IMR-90 (cell line): ENCODE measurements at regions not wholly inside any gene's neighbourhood (a gene's known extent, or its start where the extent isn't known, plus 50 kb on each side); places are given as distances from the start of the nearest gene placed in this dataset.

ENCODE experiments used
- ATAC-seq: fragments of 200-7000 bp; cut with Tn5 transposase; 2 replicates; pipeline ENCODE4 v1.9.1; 2020; ENCODE audit warnings: low read depth, mild to moderate bottlenecking, moderate library complexity
- BruUV-seq: library from RNA; stranded (reverse); fragments of 400-500 nt; replicated peaks from 2 replicates; lab custom pipeline; 2021; lab: Mats Ljungman, UMichigan
- CTCF ChIA-PET: fragments of 300-600 bp; formaldehyde crosslinking; extraction: SDS; loops from one replicate; lab custom pipeline; 2021; ENCODE audit warnings: antibody characterized with exemption; lab: Yijun Ruan, JAX
- POLR2A ChIA-PET: fragments of 300-600 bp; sonication (Branson Sonifier 250); formaldehyde crosslinking; loops from one replicate; lab custom pipeline; 2022; ENCODE audit warnings: antibody characterized with exemption; ENCODE audit not compliant: unreplicated experiment; lab: Charles Lee
- DNase-seq: peaks from one replicate; pipeline ENCODE4 v3.0.0; 2013
- H2AFZ ChIP-seq: replicated peaks from 2 replicates; pipeline ENCODE3; 2013; ENCODE audit warnings: low read length, mild to moderate bottlenecking; ENCODE audit not compliant: poor library complexity
- H2AK5ac ChIP-seq: 2 replicates; pipeline ENCODE4 v1.6.1; 2013; ENCODE audit warnings: low read depth, low read length, inconsistent platforms
- H2AK9ac ChIP-seq: replicated peaks from 2 replicates; pipeline ENCODE3; 2013; ENCODE audit warnings: mild to moderate bottlenecking, low read depth, low read length, moderate library complexity; ENCODE audit not compliant: poor library complexity
- H2BK120ac ChIP-seq: 2 replicates; pipeline ENCODE4 v1.6.1; 2013; ENCODE audit warnings: low read depth, low read length, inconsistent platforms
- H2BK15ac ChIP-seq: 3 replicates; pipeline ENCODE4 v1.6.1; 2013; ENCODE audit warnings: low read depth, low read length, inconsistent platforms
- H2BK20ac ChIP-seq: 2 replicates; pipeline ENCODE4 v1.6.1; 2013; ENCODE audit warnings: low read depth, mild to moderate bottlenecking, inconsistent platforms, low read length, moderate library complexity
- H2BK5ac ChIP-seq: 2 replicates; pipeline ENCODE4 v1.6.1; 2013; ENCODE audit warnings: mild to moderate bottlenecking, low read depth, low read length, inconsistent platforms; ENCODE audit not compliant: poor library complexity, severe bottlenecking
- H3K14ac ChIP-seq: replicated peaks from 2 replicates; pipeline ENCODE4 v1.6.1; 2013; ENCODE audit warnings: low read depth, low read length, inconsistent platforms
- H3K18ac ChIP-seq: 2 replicates; pipeline ENCODE4 v1.6.1; 2013; ENCODE audit warnings: low read depth, low read length, control low read depth
- H3K23ac ChIP-seq: 2 replicates; pipeline ENCODE4 v1.6.1; 2013; ENCODE audit warnings: low read depth, low read length, inconsistent platforms
- H3K27ac ChIP-seq: 2 replicates; pipeline ENCODE4 v1.5.1; 2013; ENCODE audit warnings: mild to moderate bottlenecking, control low read depth, low read length; ENCODE audit not compliant: insufficient read depth
- H3K27me3 ChIP-seq: 2 replicates; pipeline ENCODE4 v1.6.1; 2013; ENCODE audit warnings: low read length; ENCODE audit not compliant: control insufficient read depth, insufficient read depth
- H3K36me3 ChIP-seq: 2 replicates; pipeline ENCODE4 v1.6.1; 2013; ENCODE audit warnings: low read length, mixed read lengths; ENCODE audit not compliant: control insufficient read depth, insufficient read depth
- H3K4ac ChIP-seq: 2 replicates; pipeline ENCODE4 v1.6.1; 2013; ENCODE audit warnings: low read depth, low read length, inconsistent platforms
- H3K4me1 ChIP-seq: 2 replicates; pipeline ENCODE4 v1.6.1; 2013; ENCODE audit warnings: low read length, mixed read lengths; ENCODE audit not compliant: control insufficient read depth, insufficient read depth
- H3K4me2 ChIP-seq: 2 replicates; pipeline ENCODE4 v1.6.1; 2013; ENCODE audit warnings: low read depth, mild to moderate bottlenecking, control low read depth, low read length, moderate library complexity
- H3K4me3 ChIP-seq: 2 replicates; pipeline ENCODE4 v1.5.1; 2013; ENCODE audit warnings: low read depth, mild to moderate bottlenecking, control low read depth, low read length, moderate library complexity; ENCODE audit not compliant: insufficient read depth
- H3K56ac ChIP-seq: 2 replicates; pipeline ENCODE4 v1.6.1; 2013; ENCODE audit warnings: low read length, inconsistent platforms; ENCODE audit not compliant: insufficient read depth; ENCODE audit errors: extremely low read depth
- H3K79me1 ChIP-seq, 2 experiments: 2 replicates each; pipeline ENCODE4 v1.6.1; 2013; ENCODE audit warnings: low read length in 2 of 2, inconsistent platforms in 1 of 2, low read depth in 1 of 2
- H3K9ac ChIP-seq: 2 replicates; pipeline ENCODE4 v1.6.1; 2013; ENCODE audit warnings: low read depth, low read length, control low read depth
- H3K9me1 ChIP-seq: 2 replicates; pipeline ENCODE4 v1.6.1; 2013; ENCODE audit warnings: low read length, inconsistent platforms; ENCODE audit not compliant: insufficient read depth
- H3K9me3 ChIP-seq: 2 replicates; pipeline ENCODE4 v1.6.1; 2013; ENCODE audit warnings: low read length; ENCODE audit not compliant: control insufficient read depth, insufficient read depth
- H4K20me1 ChIP-seq: 2 replicates; pipeline ENCODE4 v1.6.1; 2013; ENCODE audit warnings: low read length, inconsistent platforms; ENCODE audit not compliant: insufficient read depth
- H4K5ac ChIP-seq: 2 replicates; pipeline ENCODE4 v1.6.1; 2013; ENCODE audit warnings: mild to moderate bottlenecking, low read depth, low read length, control low read depth
- H4K8ac ChIP-seq, 2 experiments: 2 replicates each; pipeline ENCODE4 v1.6.1; 2013; ENCODE audit warnings: low read depth in 2 of 2, low read length in 2 of 2, control low read depth in 1 of 2, inconsistent platforms in 1 of 2
- H4K91ac ChIP-seq: 2 replicates; pipeline ENCODE4 v1.6.1; 2013; ENCODE audit warnings: low read depth, low read length, inconsistent platforms; ENCODE audit not compliant: insufficient read depth
- BHLHE40 ChIP-seq: fragments of 150-350 bp; IDR thresholded peaks from 2 replicates; pipeline ENCODE4 v1.6.1; 2016; ENCODE audit warnings: mild to moderate bottlenecking, low read depth, low read length
- CEBPB ChIP-seq: IDR thresholded peaks from 2 replicates; pipeline ENCODE4 v1.6.1; 2012; ENCODE audit warnings: low read depth, low read length, improper control_type of control experiment
- CHD1 ChIP-seq: IDR thresholded peaks from 2 replicates; pipeline ENCODE4 v1.6.1; 2012; ENCODE audit warnings: low read depth, low read length, improper control_type of control experiment
- CTCF ChIP-seq: conservative IDR thresholded peaks from 2 replicates; pipeline ENCODE4 v1.5.1; 2012; ENCODE audit warnings: mild to moderate bottlenecking, low read depth, low read length, improper control_type of control experiment
- ELK1 ChIP-seq: fragments of 150-350 bp; IDR thresholded peaks from 2 replicates; pipeline ENCODE4 v1.6.1; 2016; ENCODE audit warnings: low read depth, mild to moderate bottlenecking, low read length, moderate library complexity, borderline replicate concordance
- FOS ChIP-seq: fragments of 150-350 bp; IDR thresholded peaks from 2 replicates; pipeline ENCODE4 v1.6.1; 2016; ENCODE audit warnings: low read depth, low read length
- MAFK ChIP-seq: IDR thresholded peaks from 2 replicates; pipeline ENCODE4 v1.6.1; 2012; ENCODE audit warnings: low read depth, low read length, improper control_type of control experiment
- MAZ ChIP-seq: IDR thresholded peaks from 2 replicates; pipeline ENCODE4 v1.6.1; 2012; ENCODE audit warnings: low read depth, mild to moderate bottlenecking, low read length, improper control_type of control experiment, moderate library complexity, borderline replicate concordance
- MXI1 ChIP-seq: IDR thresholded peaks from 2 replicates; pipeline ENCODE4 v1.6.1; 2012; ENCODE audit warnings: low read depth, mild to moderate bottlenecking, low read length, moderate library complexity, borderline replicate concordance
- NFE2L2 ChIP-seq: fragments of 150-350 bp; IDR thresholded peaks from 2 replicates; pipeline ENCODE4 v1.6.1; 2016; ENCODE audit warnings: low read depth, mild to moderate bottlenecking, low read length
- POLR2A ChIP-seq: IDR thresholded peaks from 2 replicates; pipeline ENCODE4 v1.6.1; 2012; ENCODE audit warnings: mild to moderate bottlenecking, low read depth, low read length
- RAD21 ChIP-seq: IDR thresholded peaks from 2 replicates; pipeline ENCODE4 v1.6.1; 2012; ENCODE audit warnings: low read length, improper control_type of control experiment
- RFX5 ChIP-seq: IDR thresholded peaks from 2 replicates; pipeline ENCODE4 v1.8.0; 2012; ENCODE audit warnings: low read depth, mild to moderate bottlenecking, low read length, moderate library complexity
- SMC3 ChIP-seq: fragments of 150-350 bp; IDR thresholded peaks from 2 replicates; pipeline ENCODE4 v1.6.1; 2016; ENCODE audit warnings: low read depth, mild to moderate bottlenecking, antibody characterized with exemption, low read length, moderate library complexity
- USF2 ChIP-seq: fragments of 150-350 bp; IDR thresholded peaks from 2 replicates; pipeline ENCODE4 v1.6.1; 2017; ENCODE audit warnings: mild to moderate bottlenecking, antibody characterized with exemption, low read length, low read depth
- WGBS, 2 experiments: methylation state at CpG; one replicate each; pipeline versions ENCODE4 v1.1.5 to v1.1.7; 2013; ENCODE audit warnings: missing lambda C conversion rate in 2 of 2; ENCODE audit not compliant: insufficient read length in 1 of 2; ENCODE audit errors: extremely low coverage in 2 of 2; 5-methylcytosine and 5-hydroxymethylcytosine counted together
- dilution Hi-C: fragments of 300-500 bp; cut with HindIII; formaldehyde crosslinking; loops from one replicate; pipeline ENCODE4 v1.14.3; 2018; ENCODE audit warnings: low sequenced_read_pairs; ENCODE audit not compliant: unreplicated experiment
- in situ Hi-C: fragments of 300-500 bp; cut with MboI; formaldehyde crosslinking; loops from 3 replicates; pipeline ENCODE4 v1.14.3; 2019; ENCODE audit warnings: low sequenced_read_pairs, inconsistent platforms, mixed read lengths
- intact Hi-C: fragments of 100-400 bp; cut with micrococcal nuclease; formaldehyde crosslinking; loops from 2 replicates; pipeline ENCODE4 v1.10.0; 2022

GRCh38 chr5:68657055-68657961 lies 436.5 kb upstream of the SLC30A5 start:
- Histone ChIP-seq H2AK9ac (no peak overlapping the region), H3K4ac (no peak overlapping the region), H3K4me1 (no peaks in the 10 kb centered on the region), H2BK15ac (no peak overlapping the region), H4K8ac (no peak overlapping the region), H4K5ac (no peak overlapping the region), H3K36me3 (no peaks in the 10 kb centered on the region), H3K27ac (no peak overlapping the region), H2BK5ac (no peak overlapping the region), H3K79me1 (no peaks in the 10 kb centered on the region), H2BK120ac (no peak overlapping the region), H3K14ac (no peak overlapping the region), H3K9me3 (no peaks in the 10 kb centered on the region), H3K27me3 (no peaks in the 10 kb centered on the region), H2AK5ac (no peak overlapping the region), H4K20me1 (no peaks in the 10 kb centered on the region), H2AFZ (no peak overlapping the region), H3K9me1 (no peaks in the 10 kb centered on the region), H3K9ac (no peak overlapping the region), H3K56ac (no peak overlapping the region), H3K18ac (no peak overlapping the region), H2BK20ac (no peak overlapping the region), H3K23ac (no peak overlapping the region), H3K4me3 (no peak overlapping the region), H4K91ac (no peak overlapping the region), H3K4me2 (no peak overlapping the region)
- BruUV-seq: no TSS peak
- in situ Hi-C loops (no loop called here), dilution Hi-C loops (no loop called here), intact Hi-C loops (no loop called here)
- ChIA-PET POLR2A (no interaction called here), CTCF (no interaction called here)
- 25% methylated on average over 2 of the region's 5 CpGs; no CpG with 5 or more reads in 1 of the 2 experiments for WGBS, 2 experiments
- DNase-seq (no peak), ATAC-seq (no peak)
- no peak for TF ChIP-seq NFE2L2
- no peak for TF ChIP-seq MAZ
- TF ChIP-seq RFX5: no peak
- TF ChIP-seq USF2: no peak
- TF ChIP-seq CHD1: no peak
- no peak for TF ChIP-seq FOS
- TF ChIP-seq BHLHE40: no peak
- no peak for TF ChIP-seq MXI1
- TF ChIP-seq CEBPB: no peak
- no peak for TF ChIP-seq RAD21
- TF ChIP-seq MAFK: no peak
- no peak for TF ChIP-seq POLR2A
- TF ChIP-seq SMC3: no peak
- TF ChIP-seq CTCF: no peak
- TF ChIP-seq ELK1: no peak
